IMR-90 (cell line): ENCODE measurements at regions not wholly inside any gene's neighbourhood (a gene's known extent, or its start where the extent isn't known, plus 50 kb on each side); places are given as distances from the start of the nearest gene placed in this dataset.

Source experiments
- ATAC-seq: fragments of 200-7000 bp; cut with Tn5 transposase; 2 replicates; pipeline ENCODE4 v1.9.1; 2020; ENCODE audit warnings: low read depth, mild to moderate bottlenecking, moderate library complexity
- BruUV-seq: library from RNA; stranded (reverse); fragments of 400-500 nt; replicated peaks from 2 replicates; lab custom pipeline; 2021; lab: Mats Ljungman, UMichigan
- CTCF ChIA-PET: fragments of 300-600 bp; formaldehyde crosslinking; extraction: SDS; loops from one replicate; lab custom pipeline; 2021; ENCODE audit warnings: antibody characterized with exemption; lab: Yijun Ruan, JAX
- POLR2A ChIA-PET: fragments of 300-600 bp; sonication (Branson Sonifier 250); formaldehyde crosslinking; loops from one replicate; lab custom pipeline; 2022; ENCODE audit warnings: antibody characterized with exemption; ENCODE audit not compliant: unreplicated experiment; lab: Charles Lee
- DNase-seq: peaks from one replicate; pipeline ENCODE4 v3.0.0; 2013
- H2AFZ ChIP-seq: replicated peaks from 2 replicates; pipeline ENCODE3; 2013; ENCODE audit warnings: low read length, mild to moderate bottlenecking; ENCODE audit not compliant: poor library complexity
- H2AK5ac ChIP-seq: 2 replicates; pipeline ENCODE4 v1.6.1; 2013; ENCODE audit warnings: low read depth, low read length, inconsistent platforms
- H2AK9ac ChIP-seq: replicated peaks from 2 replicates; pipeline ENCODE3; 2013; ENCODE audit warnings: mild to moderate bottlenecking, low read depth, low read length, moderate library complexity; ENCODE audit not compliant: poor library complexity
- H2BK120ac ChIP-seq: 2 replicates; pipeline ENCODE4 v1.6.1; 2013; ENCODE audit warnings: low read depth, low read length, inconsistent platforms
- H2BK15ac ChIP-seq: 3 replicates; pipeline ENCODE4 v1.6.1; 2013; ENCODE audit warnings: low read depth, low read length, inconsistent platforms
- H2BK20ac ChIP-seq: 2 replicates; pipeline ENCODE4 v1.6.1; 2013; ENCODE audit warnings: low read depth, mild to moderate bottlenecking, inconsistent platforms, low read length, moderate library complexity
- H2BK5ac ChIP-seq: 2 replicates; pipeline ENCODE4 v1.6.1; 2013; ENCODE audit warnings: mild to moderate bottlenecking, low read depth, low read length, inconsistent platforms; ENCODE audit not compliant: poor library complexity, severe bottlenecking
- H3K14ac ChIP-seq: replicated peaks from 2 replicates; pipeline ENCODE4 v1.6.1; 2013; ENCODE audit warnings: low read depth, low read length, inconsistent platforms
- H3K18ac ChIP-seq: 2 replicates; pipeline ENCODE4 v1.6.1; 2013; ENCODE audit warnings: low read depth, low read length, control low read depth
- H3K23ac ChIP-seq: 2 replicates; pipeline ENCODE4 v1.6.1; 2013; ENCODE audit warnings: low read depth, low read length, inconsistent platforms
- H3K27ac ChIP-seq: 2 replicates; pipeline ENCODE4 v1.5.1; 2013; ENCODE audit warnings: mild to moderate bottlenecking, control low read depth, low read length; ENCODE audit not compliant: insufficient read depth
- H3K27me3 ChIP-seq: 2 replicates; pipeline ENCODE4 v1.6.1; 2013; ENCODE audit warnings: low read length; ENCODE audit not compliant: control insufficient read depth, insufficient read depth
- H3K36me3 ChIP-seq: 2 replicates; pipeline ENCODE4 v1.6.1; 2013; ENCODE audit warnings: low read length, mixed read lengths; ENCODE audit not compliant: control insufficient read depth, insufficient read depth
- H3K4ac ChIP-seq: 2 replicates; pipeline ENCODE4 v1.6.1; 2013; ENCODE audit warnings: low read depth, low read length, inconsistent platforms
- H3K4me1 ChIP-seq: 2 replicates; pipeline ENCODE4 v1.6.1; 2013; ENCODE audit warnings: low read length, mixed read lengths; ENCODE audit not compliant: control insufficient read depth, insufficient read depth
- H3K4me2 ChIP-seq: 2 replicates; pipeline ENCODE4 v1.6.1; 2013; ENCODE audit warnings: low read depth, mild to moderate bottlenecking, control low read depth, low read length, moderate library complexity
- H3K4me3 ChIP-seq: 2 replicates; pipeline ENCODE4 v1.5.1; 2013; ENCODE audit warnings: low read depth, mild to moderate bottlenecking, control low read depth, low read length, moderate library complexity; ENCODE audit not compliant: insufficient read depth
- H3K56ac ChIP-seq: 2 replicates; pipeline ENCODE4 v1.6.1; 2013; ENCODE audit warnings: low read length, inconsistent platforms; ENCODE audit not compliant: insufficient read depth; ENCODE audit errors: extremely low read depth
- H3K79me1 ChIP-seq, 2 experiments: 2 replicates each; pipeline ENCODE4 v1.6.1; 2013; ENCODE audit warnings: low read length in 2 of 2, inconsistent platforms in 1 of 2, low read depth in 1 of 2
- H3K9ac ChIP-seq: 2 replicates; pipeline ENCODE4 v1.6.1; 2013; ENCODE audit warnings: low read depth, low read length, control low read depth
- H3K9me1 ChIP-seq: 2 replicates; pipeline ENCODE4 v1.6.1; 2013; ENCODE audit warnings: low read length, inconsistent platforms; ENCODE audit not compliant: insufficient read depth
- H3K9me3 ChIP-seq: 2 replicates; pipeline ENCODE4 v1.6.1; 2013; ENCODE audit warnings: low read length; ENCODE audit not compliant: control insufficient read depth, insufficient read depth
- H4K20me1 ChIP-seq: 2 replicates; pipeline ENCODE4 v1.6.1; 2013; ENCODE audit warnings: low read length, inconsistent platforms; ENCODE audit not compliant: insufficient read depth
- H4K5ac ChIP-seq: 2 replicates; pipeline ENCODE4 v1.6.1; 2013; ENCODE audit warnings: mild to moderate bottlenecking, low read depth, low read length, control low read depth
- H4K8ac ChIP-seq, 2 experiments: 2 replicates each; pipeline ENCODE4 v1.6.1; 2013; ENCODE audit warnings: low read depth in 2 of 2, low read length in 2 of 2, control low read depth in 1 of 2, inconsistent platforms in 1 of 2
- H4K91ac ChIP-seq: 2 replicates; pipeline ENCODE4 v1.6.1; 2013; ENCODE audit warnings: low read depth, low read length, inconsistent platforms; ENCODE audit not compliant: insufficient read depth
- BHLHE40 ChIP-seq: fragments of 150-350 bp; IDR thresholded peaks from 2 replicates; pipeline ENCODE4 v1.6.1; 2016; ENCODE audit warnings: mild to moderate bottlenecking, low read depth, low read length
- CEBPB ChIP-seq: IDR thresholded peaks from 2 replicates; pipeline ENCODE4 v1.6.1; 2012; ENCODE audit warnings: low read depth, low read length, improper control_type of control experiment
- CHD1 ChIP-seq: IDR thresholded peaks from 2 replicates; pipeline ENCODE4 v1.6.1; 2012; ENCODE audit warnings: low read depth, low read length, improper control_type of control experiment
- FOS ChIP-seq: fragments of 150-350 bp; IDR thresholded peaks from 2 replicates; pipeline ENCODE4 v1.6.1; 2016; ENCODE audit warnings: low read depth, low read length
- MAFK ChIP-seq: IDR thresholded peaks from 2 replicates; pipeline ENCODE4 v1.6.1; 2012; ENCODE audit warnings: low read depth, low read length, improper control_type of control experiment
- MAZ ChIP-seq: IDR thresholded peaks from 2 replicates; pipeline ENCODE4 v1.6.1; 2012; ENCODE audit warnings: low read depth, mild to moderate bottlenecking, low read length, improper control_type of control experiment, moderate library complexity, borderline replicate concordance
- NFE2L2 ChIP-seq: fragments of 150-350 bp; IDR thresholded peaks from 2 replicates; pipeline ENCODE4 v1.6.1; 2016; ENCODE audit warnings: low read depth, mild to moderate bottlenecking, low read length
- POLR2A ChIP-seq: IDR thresholded peaks from 2 replicates; pipeline ENCODE4 v1.6.1; 2012; ENCODE audit warnings: mild to moderate bottlenecking, low read depth, low read length
- RAD21 ChIP-seq: IDR thresholded peaks from 2 replicates; pipeline ENCODE4 v1.6.1; 2012; ENCODE audit warnings: low read length, improper control_type of control experiment
- RCOR1 ChIP-seq: IDR thresholded peaks from 2 replicates; pipeline ENCODE4 v1.6.1; 2012; ENCODE audit warnings: mild to moderate bottlenecking, low read length, improper control_type of control experiment; ENCODE audit not compliant: insufficient replicate concordance
- RFX5 ChIP-seq: IDR thresholded peaks from 2 replicates; pipeline ENCODE4 v1.8.0; 2012; ENCODE audit warnings: low read depth, mild to moderate bottlenecking, low read length, moderate library complexity
- SMC3 ChIP-seq: fragments of 150-350 bp; IDR thresholded peaks from 2 replicates; pipeline ENCODE4 v1.6.1; 2016; ENCODE audit warnings: low read depth, mild to moderate bottlenecking, antibody characterized with exemption, low read length, moderate library complexity
- WGBS, 2 experiments: methylation state at CpG; one replicate each; pipeline versions ENCODE4 v1.1.5 to v1.1.7; 2013; ENCODE audit warnings: missing lambda C conversion rate in 2 of 2; ENCODE audit not compliant: insufficient read length in 1 of 2; ENCODE audit errors: extremely low coverage in 2 of 2; 5-methylcytosine and 5-hydroxymethylcytosine counted together
- dilution Hi-C: fragments of 300-500 bp; cut with HindIII; formaldehyde crosslinking; loops from one replicate; pipeline ENCODE4 v1.14.3; 2018; ENCODE audit warnings: low sequenced_read_pairs; ENCODE audit not compliant: unreplicated experiment
- in situ Hi-C: fragments of 300-500 bp; cut with MboI; formaldehyde crosslinking; loops from 3 replicates; pipeline ENCODE4 v1.14.3; 2019; ENCODE audit warnings: low sequenced_read_pairs, inconsistent platforms, mixed read lengths
- intact Hi-C: fragments of 100-400 bp; cut with micrococcal nuclease; formaldehyde crosslinking; loops from 2 replicates; pipeline ENCODE4 v1.10.0; 2022
- TF ChIP-seq, protein P1 (sequence below): conservative IDR thresholded peaks from 2 replicates; pipeline ENCODE4 v1.5.1; 2012; ENCODE audit warnings: mild to moderate bottlenecking, low read depth, low read length, improper control_type of control experiment
- TF ChIP-seq, protein P2 (sequence below): fragments of 150-350 bp; IDR thresholded peaks from 2 replicates; pipeline ENCODE4 v1.6.1; 2017; ENCODE audit warnings: mild to moderate bottlenecking, antibody characterized with exemption, low read length, low read depth
- TF ChIP-seq, protein P3 (sequence below): fragments of 150-350 bp; IDR thresholded peaks from 2 replicates; pipeline ENCODE4 v1.6.1; 2016; ENCODE audit warnings: low read depth, mild to moderate bottlenecking, low read length, moderate library complexity, borderline replicate concordance

DNA sequence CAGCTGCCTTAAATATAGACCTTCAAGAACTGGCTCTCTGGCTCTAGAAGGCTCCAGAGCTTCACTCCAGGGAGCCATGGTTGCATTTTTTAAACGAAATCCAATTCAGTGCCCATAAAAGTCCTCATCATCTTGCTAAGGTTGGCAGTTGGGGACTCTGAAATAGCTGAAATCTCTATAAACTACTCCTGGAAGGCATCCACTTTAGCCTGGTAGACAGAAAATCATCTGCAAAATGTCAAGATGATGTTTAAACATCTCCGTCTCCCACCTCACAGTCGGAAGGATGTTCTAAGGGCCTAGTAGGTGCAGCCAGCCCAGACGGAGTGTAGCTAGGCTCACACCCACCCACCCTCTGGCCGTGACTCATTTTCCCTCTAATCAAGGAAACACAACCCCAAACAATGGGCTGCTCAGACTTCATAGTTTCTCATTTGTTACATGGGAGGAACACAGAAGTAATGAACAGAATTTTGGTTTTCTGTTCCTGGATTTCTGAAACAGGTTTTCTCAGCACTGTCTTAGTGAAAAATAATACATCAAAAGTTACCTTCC is 235.4 kb upstream of the KAZN start:
- dilution Hi-C loops (no loop called here), intact Hi-C loops (no loop called here), in situ Hi-C loops (no loop called here)
- no TSS peak for BruUV-seq
- Histone ChIP-seq H3K9me3 (0 out of 2 replicates have a peak, but pooled peaks cover 4% of the 10 kb centered on the region), H3K9ac (no peak overlapping the region), H2BK120ac (no peak overlapping the region), H2AK5ac (no peak overlapping the region), H3K9me1 (no peaks in the 10 kb centered on the region), H2AK9ac (no peak overlapping the region), H3K56ac (no peak overlapping the region), H4K8ac (no peak overlapping the region), H3K27ac (no peak overlapping the region), H3K4me2 (no peak overlapping the region), H2BK20ac (no peak overlapping the region), H2BK5ac (no peak overlapping the region), H3K36me3 (no peaks in the 10 kb centered on the region), H4K5ac (no peak overlapping the region), H4K20me1 (no peaks in the 10 kb centered on the region), H3K14ac (no peak overlapping the region), H3K18ac (no peak overlapping the region), H3K79me1 (no peaks in the 10 kb centered on the region), H2AFZ (no peak overlapping the region), H4K91ac (no peak overlapping the region), H3K27me3 (no peaks in the 10 kb centered on the region), H2BK15ac (no peak overlapping the region), H3K4me1 (no peaks in the 10 kb centered on the region; the same call in 1 of the 2 replicates), H3K4me3 (no peak overlapping the region), H3K4ac (no peak overlapping the region), H3K23ac (no peak overlapping the region)
- 0% methylated on average over 1 of the region's 5 CpGs; no CpG with 5 or more reads in 1 of the 2 experiments for WGBS, 2 experiments
- no peak for ATAC-seq
- no peak for DNase-seq
- ChIA-PET CTCF (no interaction called here), POLR2A (no interaction called here)
- TF ChIP-seq CEBPB, result no peak
- TF ChIP-seq POLR2A, result no peak
- no peak for TF ChIP-seq MAFK
- TF ChIP-seq SMC3, result no peak
- no peak for TF ChIP-seq MAZ
- TF ChIP-seq BHLHE40, result no peak
- TF ChIP-seq, protein P1, sequence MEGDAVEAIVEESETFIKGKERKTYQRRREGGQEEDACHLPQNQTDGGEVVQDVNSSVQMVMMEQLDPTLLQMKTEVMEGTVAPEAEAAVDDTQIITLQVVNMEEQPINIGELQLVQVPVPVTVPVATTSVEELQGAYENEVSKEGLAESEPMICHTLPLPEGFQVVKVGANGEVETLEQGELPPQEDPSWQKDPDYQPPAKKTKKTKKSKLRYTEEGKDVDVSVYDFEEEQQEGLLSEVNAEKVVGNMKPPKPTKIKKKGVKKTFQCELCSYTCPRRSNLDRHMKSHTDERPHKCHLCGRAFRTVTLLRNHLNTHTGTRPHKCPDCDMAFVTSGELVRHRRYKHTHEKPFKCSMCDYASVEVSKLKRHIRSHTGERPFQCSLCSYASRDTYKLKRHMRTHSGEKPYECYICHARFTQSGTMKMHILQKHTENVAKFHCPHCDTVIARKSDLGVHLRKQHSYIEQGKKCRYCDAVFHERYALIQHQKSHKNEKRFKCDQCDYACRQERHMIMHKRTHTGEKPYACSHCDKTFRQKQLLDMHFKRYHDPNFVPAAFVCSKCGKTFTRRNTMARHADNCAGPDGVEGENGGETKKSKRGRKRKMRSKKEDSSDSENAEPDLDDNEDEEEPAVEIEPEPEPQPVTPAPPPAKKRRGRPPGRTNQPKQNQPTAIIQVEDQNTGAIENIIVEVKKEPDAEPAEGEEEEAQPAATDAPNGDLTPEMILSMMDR, result no peak
- TF ChIP-seq CHD1, result no peak
- TF ChIP-seq, protein P2, sequence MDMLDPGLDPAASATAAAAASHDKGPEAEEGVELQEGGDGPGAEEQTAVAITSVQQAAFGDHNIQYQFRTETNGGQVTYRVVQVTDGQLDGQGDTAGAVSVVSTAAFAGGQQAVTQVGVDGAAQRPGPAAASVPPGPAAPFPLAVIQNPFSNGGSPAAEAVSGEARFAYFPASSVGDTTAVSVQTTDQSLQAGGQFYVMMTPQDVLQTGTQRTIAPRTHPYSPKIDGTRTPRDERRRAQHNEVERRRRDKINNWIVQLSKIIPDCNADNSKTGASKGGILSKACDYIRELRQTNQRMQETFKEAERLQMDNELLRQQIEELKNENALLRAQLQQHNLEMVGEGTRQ, result no peak
- no peak for TF ChIP-seq RAD21
- TF ChIP-seq NFE2L2, result no peak
- TF ChIP-seq, protein P3, sequence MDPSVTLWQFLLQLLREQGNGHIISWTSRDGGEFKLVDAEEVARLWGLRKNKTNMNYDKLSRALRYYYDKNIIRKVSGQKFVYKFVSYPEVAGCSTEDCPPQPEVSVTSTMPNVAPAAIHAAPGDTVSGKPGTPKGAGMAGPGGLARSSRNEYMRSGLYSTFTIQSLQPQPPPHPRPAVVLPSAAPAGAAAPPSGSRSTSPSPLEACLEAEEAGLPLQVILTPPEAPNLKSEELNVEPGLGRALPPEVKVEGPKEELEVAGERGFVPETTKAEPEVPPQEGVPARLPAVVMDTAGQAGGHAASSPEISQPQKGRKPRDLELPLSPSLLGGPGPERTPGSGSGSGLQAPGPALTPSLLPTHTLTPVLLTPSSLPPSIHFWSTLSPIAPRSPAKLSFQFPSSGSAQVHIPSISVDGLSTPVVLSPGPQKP, result no peak
- no peak for TF ChIP-seq RCOR1
- no peak for TF ChIP-seq FOS
- TF ChIP-seq RFX5, result no peak
